SH-SY5Y (cell line): ENCODE measurements at regions not wholly inside any gene's neighbourhood (a gene's known extent, or its start where the extent isn't known, plus 50 kb on each side); places are given as distances from the start of the nearest gene placed in this dataset.

Experiments
- GATA2 ChIP-seq: IDR thresholded peaks from 2 replicates; pipeline ENCODE4 v1.6.1; 2011; ENCODE audit warnings: mild to moderate bottlenecking, low read depth, low read length
- GATA3 ChIP-seq: IDR thresholded peaks from 2 replicates; pipeline ENCODE4 v1.6.1; 2011; ENCODE audit warnings: low read depth, mild to moderate bottlenecking, low read length, moderate library complexity

DNA sequence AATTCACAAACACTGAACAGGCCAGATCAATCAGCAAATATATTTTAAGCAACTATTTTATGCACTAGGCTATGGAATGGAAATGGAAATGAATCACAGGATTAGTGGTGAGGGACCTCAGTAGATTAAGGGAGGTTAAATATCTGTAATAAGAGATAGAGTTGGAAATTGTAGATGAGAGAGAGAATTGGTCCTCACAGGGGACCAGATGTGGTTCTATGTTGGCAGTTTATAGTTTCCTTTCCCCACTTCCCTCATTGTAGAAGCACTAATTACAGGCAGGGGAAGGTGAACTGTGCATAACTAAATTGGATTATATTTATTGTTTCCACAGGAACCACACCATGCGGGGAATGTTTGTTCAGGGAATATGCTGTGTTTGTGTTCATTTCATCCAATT lies 496.2 kb downstream of the ARHGEF28 start:
- TF ChIP-seq GATA2 (no peak), GATA3 (no peak)

DNA sequence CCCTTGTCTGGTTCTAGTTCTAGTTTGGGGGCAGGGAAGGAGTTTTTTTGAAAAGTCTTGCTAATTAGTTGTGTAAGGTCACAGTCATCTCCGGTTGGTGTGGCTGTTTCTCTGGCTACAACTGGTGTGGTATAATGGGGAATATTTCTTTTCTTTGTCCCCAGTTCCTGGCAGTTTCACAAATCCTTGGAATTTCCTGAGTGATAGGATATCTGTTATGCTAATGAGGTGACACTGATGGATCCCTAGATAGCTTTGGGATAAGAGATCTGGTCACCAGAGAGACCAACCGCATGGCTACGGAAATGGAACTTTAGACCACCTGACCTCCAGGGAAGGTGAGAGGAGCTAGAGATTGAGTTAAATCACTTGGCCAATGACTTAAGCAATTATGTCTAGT lies 494.6 kb downstream of the ARHGEF28 start:
- TF ChIP-seq GATA2 (no peak), GATA3 (no peak)

DNA sequence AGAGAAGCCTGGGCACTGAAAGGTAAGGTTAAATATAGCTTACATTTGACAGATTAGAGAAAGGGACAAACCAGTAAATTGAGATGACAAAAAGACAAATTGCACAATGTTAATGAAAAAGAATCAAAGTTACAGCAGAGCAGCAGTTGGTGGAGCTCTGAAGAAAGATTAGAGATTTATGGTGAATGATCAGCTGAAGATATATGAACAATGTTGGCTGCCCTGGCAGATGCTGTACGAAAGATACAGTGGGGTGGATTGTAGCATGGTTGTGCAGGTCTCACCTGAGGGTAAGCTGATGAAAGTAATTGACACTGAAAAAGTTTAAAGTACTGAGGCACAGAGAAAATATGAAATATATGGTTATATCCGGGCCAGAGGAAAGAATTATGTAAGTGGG lies 492.1 kb downstream of the ARHGEF28 start:
- TF ChIP-seq GATA2 (no peak), GATA3 (no peak)

DNA sequence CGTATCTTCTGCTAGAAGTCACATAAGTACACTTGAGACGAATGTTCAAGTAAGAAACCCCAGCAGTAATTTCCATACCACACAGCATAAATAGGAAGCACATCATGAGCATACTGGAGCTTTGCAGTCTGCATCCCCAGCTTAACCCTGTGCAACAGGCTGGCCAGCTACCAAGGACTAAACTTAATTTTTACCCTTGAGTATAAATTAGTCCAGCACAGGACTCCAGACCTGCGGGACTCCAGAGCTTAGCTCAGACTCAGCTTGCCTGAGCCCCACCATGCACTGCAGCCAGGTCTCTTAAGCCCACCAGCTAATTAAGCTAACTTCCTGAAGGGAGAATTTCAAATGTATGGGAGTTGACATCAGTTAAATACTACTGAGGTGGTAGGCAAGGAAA lies 491.0 kb downstream of the ARHGEF28 start:
- TF ChIP-seq GATA3 (no peak), GATA2 (no peak)

DNA sequence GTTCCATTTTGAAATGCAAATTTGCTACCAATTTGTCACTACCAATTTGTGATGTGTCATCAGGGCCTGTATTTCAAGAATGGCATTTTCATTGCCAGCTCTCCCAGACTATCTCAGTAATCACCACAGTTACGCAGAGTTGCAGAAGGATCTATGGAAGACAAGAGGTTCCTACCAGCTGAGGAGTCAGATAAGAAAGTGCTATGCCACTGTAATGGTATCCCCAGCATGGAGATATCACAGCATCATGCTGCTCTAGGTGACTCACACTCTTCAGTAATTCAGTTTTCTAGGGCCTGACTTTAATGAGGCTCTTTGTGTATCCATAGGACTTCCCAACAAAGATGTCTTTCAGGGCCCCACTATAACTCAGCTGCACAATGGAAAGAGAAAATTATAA lies 490.3 kb downstream of the ARHGEF28 start:
- TF ChIP-seq GATA3 (no peak), GATA2 (no peak)

DNA sequence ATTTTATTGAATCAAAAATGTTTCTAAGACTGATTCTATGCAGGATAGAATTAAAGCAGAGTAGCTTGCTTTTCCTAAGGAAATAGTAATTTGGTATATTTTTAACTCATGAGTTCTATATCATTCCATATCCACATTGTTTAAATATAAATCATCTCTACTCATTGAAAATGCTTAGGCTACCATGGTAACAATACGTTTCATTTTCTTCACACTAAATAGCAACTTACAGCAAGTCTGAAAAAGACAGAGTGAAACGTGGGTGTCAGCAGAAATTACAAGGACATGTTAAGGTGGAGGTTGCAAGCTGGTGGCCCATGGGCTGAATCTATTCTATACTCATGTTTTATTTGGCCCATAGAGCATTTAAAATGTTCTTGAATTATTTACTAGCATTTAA lies 487.9 kb downstream of the ARHGEF28 start:
- TF ChIP-seq GATA3 (no peak), GATA2 (no peak)

DNA sequence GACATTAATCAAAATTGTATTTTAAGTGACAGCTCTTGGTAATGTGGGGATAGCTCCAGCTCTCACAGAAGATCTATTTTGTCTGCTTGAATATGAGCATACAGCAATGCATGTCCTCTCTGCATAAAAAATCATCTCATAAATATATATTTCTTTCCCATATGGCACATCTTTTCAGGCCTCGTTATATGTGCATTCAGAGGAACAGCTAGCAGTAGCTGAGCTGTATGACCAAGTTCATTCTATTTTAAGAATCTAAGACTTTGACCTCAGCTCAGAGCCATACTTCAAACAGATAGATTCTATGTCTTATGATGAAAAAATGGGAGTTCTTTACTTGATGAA lies 487.2 kb downstream of the ARHGEF28 start:
- TF ChIP-seq GATA3 (no peak), GATA2 (no peak)

DNA sequence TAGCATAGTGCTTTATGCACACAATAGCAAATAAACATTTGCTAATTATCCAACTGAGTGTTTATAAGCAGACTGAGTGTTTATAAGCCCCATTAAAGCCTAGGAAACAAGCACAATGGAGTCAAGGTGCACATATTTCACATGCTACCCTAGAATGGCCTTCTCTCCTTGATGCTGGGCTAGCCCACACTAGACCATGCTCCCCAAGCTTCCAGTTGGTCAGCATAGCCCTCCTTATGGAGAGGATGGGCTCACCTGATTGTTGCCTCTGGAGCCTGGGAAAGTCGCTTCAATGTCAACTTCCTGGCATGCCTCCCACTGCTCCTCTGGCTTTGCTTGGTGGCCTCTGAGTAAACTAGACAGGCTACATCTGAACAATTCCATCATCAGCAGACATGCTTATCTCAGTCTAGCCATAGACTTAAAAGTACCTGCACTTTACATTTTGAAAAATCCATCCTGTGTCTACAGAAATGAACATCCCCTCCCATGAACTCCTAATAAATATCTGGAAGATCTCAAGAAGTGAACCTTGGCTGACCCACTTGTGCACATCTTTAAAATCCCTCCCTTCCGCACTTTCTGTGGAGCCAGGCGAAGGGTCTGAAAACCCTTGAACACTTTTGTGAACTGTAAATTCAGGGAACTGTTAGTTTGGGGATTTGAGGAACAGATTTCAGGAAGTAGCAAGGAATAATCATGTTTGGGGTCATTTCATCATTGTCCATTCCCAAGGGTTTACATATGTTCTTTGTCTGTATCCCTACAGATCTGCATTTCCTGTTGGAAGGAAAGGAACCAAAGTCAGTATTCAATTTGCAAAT lies 486.6 kb downstream of the ARHGEF28 start:
- TF ChIP-seq GATA3 (no peak), GATA2 (no peak)

DNA sequence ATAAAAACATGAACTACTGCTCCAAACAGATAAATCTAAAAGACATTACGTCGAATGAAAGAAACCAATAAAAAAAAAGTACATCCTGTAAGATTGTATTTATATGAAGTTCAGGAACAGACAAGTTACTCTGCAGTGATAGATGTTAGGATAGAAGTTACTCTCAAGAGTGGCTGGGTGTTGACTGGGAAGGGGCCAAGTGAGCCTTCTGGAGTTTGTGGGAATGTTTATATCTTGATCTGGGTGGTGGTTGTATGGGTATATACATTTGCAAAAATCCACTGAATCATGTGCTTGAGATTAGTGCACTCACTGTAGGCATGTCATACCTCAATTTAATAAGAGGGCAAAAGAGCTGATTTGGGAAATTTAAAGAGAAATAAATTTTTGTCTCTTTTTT lies 485.8 kb downstream of the ARHGEF28 start:
- TF ChIP-seq GATA3 (no peak), GATA2 (no peak)

DNA sequence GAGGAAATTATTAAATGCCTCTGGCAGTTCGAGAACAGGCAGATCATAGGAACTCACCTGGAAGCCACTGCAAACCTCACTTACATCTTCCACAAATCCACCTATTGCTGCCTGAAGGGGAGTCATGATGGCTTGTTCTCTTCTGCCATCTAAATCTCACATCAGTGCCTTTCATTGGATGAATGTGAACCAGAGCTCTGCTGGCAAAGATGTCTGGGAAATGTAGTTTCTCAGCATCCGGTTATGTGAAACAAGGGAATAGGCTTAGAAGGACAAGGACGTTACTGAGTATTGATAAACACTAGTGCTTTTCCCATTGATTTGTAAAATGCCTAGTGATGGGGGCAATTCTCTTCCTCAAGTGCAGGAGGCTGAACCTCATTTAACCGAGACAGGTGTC lies 483.3 kb downstream of the ARHGEF28 start:
- no peak for TF ChIP-seq GATA3
- TF ChIP-seq GATA2 = no peak

DNA sequence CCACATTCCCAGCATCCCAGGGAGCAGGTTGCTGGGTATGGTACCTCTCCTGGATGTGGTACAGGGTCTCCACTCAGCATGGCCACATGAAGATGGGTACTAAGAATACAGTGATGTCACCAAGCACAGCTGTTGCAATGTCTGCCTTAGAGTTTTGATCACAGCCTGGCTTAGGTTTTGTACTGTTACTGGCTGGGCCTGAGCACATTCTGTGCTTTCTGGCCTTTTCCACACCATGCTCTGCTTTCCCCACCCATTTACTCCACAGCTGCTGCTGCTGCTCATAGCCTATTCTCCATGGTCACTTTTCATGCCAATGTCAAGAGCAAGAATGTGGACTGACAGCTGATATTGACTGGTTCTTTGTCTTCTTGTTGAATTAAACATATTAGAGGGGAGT lies 481.9 kb downstream of the ARHGEF28 start:
- TF ChIP-seq GATA3 = no peak
- no peak for TF ChIP-seq GATA2

DNA sequence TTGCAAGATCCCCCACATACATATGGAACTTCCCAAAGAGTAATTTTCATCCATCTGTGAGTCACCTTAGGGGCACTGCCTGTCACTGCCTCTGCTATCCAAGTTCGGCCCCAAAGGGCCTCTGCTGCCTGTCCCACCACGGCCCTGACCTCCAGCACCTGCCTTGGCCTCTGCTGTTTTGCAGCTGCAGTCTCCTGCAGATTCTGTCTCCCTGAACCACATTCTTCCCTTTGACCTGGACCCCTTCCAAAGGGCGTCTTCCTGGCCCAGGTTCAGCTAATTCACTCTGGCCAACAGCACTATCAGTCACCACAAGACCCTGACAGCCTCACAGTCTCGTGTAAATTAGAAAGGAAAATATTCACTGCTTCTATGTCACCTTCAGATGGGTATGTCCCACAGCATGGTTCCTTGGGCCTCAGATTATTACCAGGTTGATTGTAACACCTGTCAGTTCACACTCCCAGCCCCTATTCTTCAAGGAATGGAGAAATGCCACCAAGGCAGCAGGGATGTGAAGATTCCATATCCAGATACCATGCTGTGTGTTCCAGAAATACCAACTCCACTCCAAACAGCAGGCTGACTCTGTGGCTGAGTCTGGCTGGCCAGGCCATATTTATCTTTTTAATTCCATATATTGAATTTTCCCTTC lies 479.3 kb downstream of the ARHGEF28 start:
- TF ChIP-seq GATA2 (no peak), GATA3 (no peak)

DNA sequence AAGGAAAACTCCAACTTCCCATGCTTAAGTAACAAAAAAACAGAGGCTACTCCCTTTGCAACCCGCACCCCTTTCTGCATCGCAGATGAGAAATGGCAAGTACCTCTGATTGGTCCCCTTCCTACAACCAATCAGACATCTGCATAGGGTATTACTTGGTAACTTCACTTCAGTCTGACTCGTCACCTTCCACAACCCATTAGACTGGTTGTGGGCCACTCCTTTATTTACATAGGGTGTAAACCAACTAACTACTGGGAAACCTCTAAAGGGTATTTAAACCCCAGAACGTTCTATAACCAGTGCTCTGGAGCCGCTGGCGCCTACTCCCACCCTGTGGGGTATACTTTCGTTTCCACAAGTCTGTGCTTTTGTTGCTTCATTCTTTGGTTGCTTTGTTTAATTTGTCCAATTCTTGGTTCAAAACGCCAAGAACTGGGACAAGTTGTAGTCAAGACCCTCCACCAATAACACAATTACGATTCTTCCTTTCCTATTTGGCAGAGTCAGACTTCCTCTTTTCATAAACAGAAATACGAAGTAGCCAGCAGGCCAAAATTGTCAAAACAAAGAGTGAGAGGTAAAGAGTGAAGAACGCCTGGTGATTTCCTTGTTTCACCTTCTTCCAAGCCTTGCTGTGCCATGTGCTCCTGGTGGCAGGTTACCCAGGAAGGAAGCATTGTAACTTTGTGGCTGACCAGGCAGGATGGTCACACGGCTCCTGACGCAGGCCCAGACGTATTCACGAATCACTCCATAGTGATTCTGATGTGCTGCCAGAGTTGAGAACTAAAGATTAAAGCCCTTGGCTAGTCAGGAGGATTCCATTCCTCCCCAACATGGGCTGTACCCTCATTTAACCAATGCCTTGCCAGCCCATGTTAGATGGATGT lies 477.4 kb downstream of the ARHGEF28 start:
- TF ChIP-seq GATA3 = no peak
- no peak for TF ChIP-seq GATA2

DNA sequence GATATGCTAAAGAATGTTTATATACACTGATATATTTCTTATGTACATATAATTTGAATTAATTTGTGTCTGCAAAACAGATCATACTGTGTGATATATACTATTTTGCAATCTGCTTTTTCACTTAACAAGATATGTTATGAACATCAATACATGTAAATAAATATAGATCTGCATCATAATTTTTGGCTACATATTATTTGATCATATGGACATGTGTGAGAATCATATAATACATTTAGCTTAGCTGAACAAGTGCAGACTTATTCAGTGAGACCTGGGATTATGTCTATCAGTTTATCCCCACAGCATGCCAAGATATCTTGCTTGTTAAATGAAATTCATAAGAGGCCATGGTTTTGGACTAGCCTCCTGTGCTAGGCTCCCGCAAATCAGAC lies 474.3 kb downstream of the ARHGEF28 start:
- TF ChIP-seq GATA2 (no peak), GATA3 (no peak)

DNA sequence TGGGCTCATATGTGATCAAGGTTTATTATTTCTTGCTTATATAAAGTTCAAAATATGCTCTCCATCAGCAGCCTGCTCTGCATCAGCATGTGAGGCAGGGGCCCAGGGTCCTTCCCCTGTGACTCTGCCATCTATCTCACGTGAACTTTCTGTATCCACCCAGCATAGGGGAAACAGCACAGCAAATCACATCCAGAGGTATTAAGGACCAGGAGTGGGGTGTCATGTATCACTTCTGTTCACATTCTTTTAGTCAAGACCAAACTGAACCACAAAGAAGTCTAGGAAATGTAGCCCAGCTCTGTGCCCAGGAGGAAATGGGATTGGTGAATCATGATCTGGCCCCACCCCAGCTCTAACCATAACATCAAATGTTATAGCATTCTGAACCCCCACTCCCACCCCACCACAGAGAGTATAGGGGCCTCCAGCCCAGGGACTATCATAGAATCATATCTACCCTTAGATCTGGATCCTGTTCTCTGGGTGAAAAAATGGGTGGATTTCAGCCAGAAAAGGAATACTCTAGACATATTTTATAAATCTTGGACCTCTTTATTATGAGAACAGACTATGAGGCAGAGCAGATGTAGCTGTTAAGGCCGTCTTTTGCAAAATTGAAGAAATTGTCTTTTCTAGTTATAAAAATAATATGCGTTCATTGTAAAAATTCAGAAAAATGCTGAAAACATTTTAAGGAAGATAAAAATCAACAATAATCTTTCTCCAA lies 473.7 kb downstream of the ARHGEF28 start:
- TF ChIP-seq GATA3 (no peak), GATA2 (no peak)
